Fibroblast of skin of left quadriceps (primary cell): ENCODE measurements at regions not wholly inside any gene's neighbourhood (a gene's known extent, or its start where the extent isn't known, plus 50 kb on each side); places are given as distances from the start of the nearest gene placed in this dataset.

Experiments used
- DNase-seq, 2 experiments: peaks; one replicate each; pipeline ENCODE4 v3.0.0-alpha.2; 2013; ENCODE audit warnings: low read depth in 2 of 2

DNA sequence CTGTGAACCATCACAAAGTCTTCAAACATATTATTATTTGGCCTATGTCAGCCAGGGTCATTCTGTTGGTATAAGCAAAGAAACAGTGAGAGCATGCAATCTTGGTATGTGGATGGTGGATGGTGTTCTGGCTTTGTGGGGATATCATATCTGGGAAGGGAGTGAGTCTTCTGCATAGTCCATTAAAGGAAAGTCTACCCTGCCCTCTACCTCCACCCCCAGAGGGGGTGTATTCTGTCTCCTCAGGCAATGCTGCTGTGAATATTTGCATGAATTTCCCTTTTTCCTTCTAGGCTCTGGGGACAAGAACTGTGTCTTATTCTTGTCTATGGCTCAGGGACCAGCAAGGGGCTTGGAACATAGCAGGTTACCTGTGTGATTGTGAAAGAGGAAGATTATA is 495.8 kb downstream of the PDCD6IP start:
- DNase-seq: no peak

DNA sequence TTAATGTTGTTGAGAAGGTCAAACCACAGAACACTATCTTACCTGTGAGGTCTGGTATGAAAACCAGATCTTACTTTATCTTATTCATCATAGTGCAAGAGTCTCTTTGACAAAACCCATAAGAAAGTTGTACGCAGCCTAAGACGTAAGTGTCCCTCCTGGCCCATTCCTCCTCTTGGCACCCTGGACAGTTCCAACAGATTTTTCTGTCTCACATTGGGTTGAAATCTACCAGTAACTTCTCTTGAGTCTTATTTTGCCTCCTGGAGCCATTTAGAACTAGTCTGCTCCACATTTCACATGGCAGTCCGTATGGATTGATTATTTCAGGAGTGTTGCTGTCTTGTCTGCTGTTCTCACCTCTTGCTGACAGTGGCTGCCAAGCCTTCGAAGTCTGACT is 498.4 kb downstream of the PDCD6IP start:
- DNase-seq: no peak

DNA sequence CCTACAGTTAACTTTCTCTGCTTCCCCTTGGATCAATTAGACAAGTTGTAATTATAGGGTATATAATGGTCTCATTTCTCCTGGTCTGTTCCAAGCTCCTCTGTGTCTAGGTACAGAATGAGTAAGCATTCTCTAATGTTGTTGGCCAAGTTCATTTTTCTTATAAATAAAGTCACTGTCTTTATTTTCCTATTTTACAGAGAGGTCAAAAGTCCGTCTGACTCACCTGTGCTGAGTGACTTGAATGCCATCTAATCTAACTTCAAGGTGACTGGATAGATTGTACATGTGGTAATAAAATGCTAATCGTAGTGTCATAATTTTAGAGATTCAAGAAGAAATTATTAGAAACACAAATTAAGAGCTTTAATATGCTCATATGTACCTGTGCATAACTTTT is 500.2 kb downstream of the PDCD6IP start:
- no peak for DNase-seq

DNA sequence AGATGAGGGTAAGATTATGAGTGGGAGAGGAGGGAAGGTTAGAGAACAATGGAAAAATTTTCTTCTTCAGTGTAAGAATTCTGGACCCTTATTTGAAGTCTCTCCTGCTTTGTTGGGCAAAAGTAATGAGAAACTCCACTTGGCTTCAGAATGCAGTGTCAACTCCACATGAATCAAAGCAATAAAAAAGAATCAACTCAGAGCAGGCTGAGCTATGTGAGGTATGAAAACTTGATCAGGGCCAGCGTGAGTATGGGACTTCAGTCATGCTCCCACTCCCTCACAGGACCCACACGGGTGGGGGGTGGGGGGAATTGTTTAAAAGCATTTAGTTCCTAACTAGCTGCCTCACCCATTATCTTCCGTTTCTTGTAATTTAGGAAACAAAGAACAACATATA is 502.2 kb downstream of the PDCD6IP start:
- DNase-seq: no peak

DNA sequence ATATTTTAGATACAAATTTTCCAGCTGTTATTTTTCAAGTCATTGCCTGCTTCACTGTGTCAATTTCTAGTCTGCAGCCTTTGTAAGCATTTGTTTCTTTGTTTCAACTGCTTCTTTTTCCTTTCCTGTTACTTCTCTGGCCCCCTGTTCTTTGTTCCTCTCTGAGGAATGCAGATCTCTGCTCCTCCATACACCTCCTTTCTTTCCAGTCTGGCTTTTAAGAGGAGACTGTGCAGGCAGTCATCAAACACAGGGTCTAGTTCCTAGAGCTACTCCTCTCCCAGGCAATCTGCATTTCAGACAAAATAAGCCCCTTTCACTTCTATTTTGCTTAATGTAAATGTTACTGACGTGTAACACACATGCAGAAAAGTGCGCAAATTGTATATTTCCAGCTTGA is 502.9 kb downstream of the PDCD6IP start:
- DNase-seq: no peak

DNA sequence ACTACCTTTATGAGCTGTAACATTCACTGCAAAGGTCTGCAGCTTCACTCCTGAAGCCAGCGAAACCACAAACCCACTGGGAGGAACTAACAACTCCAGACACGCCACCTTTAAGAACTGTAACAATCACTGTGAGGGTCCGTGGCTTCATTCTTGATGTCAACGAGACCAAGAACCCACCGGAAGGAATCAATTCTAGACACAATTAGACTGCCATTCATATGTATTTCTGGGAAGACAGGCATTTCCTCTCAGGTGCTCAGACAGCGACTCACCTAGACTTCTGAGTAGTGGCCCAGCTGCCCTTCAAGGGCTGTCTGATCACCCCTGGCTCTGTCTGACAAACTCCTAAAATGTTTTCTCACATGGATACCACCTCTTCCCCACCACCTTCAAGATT is 506.8 kb downstream of the PDCD6IP start:
- no peak for DNase-seq

DNA sequence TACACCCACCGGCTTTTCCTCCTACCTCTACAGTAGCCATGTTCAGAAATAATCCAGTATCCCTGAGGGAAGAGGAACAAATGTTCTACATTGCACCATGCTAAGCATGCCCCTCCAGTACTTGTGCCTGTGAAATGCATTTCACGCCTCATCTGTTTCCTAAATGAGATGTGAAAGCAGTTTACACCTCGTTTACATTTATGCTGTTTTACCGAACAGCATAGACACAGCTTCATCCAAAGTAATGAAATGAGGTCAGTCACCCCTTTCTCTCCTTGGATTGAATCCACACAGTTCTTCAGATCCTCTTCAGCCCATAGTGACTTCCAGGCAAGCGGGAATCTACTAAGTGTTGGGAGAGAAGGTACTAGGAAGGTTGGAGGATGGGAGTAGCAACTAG is 514.3 kb downstream of the PDCD6IP start:
- no peak for DNase-seq

DNA sequence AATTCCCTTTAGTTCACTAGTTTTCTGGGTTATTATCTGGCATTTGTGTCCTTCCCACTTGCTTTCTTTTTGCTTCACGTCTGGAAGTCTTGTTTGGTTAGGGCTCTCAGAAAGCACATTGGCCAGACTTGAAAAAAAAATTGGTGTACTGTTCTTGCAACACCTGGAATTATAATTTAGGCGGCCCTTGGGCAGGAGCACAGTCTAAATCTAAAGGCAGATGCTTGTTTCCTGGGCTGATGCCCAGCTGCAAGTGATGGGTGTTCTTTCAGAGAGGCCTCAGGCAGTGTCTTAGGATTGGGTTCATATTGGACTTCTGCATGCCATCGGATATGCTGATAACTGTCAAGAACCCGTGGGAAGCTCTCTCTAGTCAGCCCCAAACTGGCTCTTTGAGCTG is 521.5 kb downstream of the PDCD6IP start:
- no peak for DNase-seq

DNA sequence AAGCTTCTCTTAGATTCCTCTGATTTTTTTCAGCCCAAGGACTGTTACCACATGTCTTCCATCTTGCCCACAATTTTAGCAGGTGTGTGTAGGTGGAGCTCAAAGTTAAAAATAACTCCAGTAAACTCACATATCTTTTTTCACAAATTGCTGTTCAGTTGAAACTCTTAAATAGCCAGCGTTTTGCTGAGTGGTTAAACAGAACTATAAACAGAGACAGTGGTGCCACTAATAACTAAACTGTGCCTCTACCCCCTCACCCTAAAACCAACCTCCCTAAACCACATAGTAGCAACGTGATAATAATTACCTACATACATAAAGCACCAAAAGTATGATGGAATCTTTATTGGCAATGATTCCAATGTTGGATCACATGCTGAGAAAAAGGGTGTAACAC is 525.1 kb downstream of the PDCD6IP start:
- DNase-seq: no peak

DNA sequence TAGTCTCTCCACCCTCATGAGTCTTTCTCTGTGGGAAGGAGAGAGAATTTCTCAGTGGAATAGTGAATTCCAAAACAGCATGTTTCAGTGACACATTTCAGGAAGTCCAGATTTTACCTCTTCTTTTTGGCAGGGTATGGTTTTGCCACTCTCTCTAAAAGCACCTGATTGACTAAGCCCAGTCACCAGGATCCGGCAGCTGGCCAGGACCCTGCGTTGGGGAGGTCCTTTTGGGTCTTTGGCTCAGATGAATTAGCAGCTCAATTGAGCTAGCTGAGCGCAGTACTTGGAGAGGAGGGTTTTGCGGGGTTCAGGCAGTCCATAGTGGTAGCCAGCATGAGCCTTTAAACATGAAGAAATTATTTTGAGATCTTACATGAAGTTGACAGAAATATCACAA is 548.2 kb downstream of the PDCD6IP start:
- no peak for DNase-seq

DNA sequence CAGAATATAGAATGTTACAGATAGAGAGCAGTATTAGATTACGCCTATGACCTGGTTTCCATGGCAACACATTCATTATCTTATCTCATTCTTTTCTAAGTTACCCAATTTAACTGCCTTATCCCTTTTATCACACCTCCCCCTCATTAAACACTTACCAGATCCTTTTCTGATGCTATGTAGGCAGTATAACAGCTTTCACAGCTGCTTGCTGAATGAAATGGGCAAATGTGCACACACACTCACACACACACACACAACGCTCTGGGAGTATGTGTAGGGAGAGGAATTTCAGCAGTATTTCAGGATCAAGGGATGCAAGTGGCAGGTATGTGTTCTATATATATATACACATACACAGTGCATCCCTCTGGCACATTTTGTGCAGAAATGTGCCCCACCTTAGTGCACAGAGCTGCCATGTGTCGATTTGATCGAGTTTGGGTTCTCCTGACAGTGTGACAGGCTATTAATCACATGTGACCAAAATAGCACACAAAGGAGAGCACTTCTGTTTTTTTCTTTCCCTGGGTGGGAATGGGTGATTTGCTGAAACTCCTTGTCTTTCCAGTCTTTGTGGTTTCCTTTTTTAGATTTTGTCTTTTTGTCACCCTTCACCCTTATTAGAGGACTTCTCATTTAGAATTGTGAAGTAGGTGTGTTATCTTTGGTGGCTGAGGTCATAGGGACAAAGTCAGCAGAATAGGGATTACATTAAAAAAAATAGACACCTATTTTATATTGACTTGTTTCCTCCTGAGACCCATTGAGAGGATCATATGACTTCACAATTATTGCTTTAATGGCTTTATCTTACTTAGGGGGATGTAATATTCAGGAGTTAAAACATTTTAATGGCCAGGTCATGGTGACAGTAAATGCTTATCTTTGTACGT is 553.7 kb downstream of the PDCD6IP start:
- DNase-seq: no peak

DNA sequence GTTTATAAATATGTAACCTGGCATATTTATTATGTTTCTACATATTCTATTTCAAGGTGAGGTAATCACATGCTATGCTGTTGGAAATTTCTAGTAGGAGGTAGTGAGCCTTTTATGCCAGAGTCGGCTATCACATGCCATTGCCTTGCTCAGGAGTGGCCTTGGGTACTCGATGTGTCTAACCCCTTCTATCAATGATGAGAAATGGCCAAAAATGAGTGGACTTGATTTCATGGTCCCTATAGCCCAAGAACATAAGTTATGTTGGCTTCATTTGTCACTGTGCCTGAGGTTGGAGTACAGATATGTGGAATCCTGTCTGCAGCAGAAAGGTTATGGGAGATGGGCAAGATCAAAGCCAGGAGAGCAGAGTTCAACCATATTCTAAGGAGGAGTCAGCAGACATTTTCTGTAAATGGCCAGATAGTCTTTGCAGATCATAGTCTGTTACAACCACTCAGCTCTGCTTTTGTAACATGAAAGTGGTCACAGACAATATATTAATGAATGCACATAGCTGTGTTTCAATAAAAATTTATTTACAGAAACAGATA is 554.4 kb downstream of the PDCD6IP start:
- DNase-seq: no peak

DNA sequence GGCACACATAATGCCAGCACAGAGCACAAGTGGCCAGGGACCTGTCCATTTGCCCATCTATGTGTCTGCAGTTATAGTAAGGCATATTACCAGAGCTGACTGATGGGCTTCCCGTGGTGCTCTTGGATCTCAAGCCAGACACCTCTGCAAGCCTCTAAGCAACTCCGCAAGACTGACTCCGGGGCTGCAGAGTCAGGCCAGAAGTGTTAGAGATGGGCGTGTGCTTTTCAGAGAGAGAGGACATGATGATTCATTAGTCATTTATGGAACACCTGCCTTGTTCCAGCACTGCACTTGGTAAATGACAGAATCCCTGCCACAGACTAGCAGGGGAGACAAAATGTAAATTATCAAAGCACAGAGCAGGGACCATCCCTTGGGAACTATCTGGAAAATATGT is 559.0 kb downstream of the PDCD6IP start:
- DNase-seq: no peak

DNA sequence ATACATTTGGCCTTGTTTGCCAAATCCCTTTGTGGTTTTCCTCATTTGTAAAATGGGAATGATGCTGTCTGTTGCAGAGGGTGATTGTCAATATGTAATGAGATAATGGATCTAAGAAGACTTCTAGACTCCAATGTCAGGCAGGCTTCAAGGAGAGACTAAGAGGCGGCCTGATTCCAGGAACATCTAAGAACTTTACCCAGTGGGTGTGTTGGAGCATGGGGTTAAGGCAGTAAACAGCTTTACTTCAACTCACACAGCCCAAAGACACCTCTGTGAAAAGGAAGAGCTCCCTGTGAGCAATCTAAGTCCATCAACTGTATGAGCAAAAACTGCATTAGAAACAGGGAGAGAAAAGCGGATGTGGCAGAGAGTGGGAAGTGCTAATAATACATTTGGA is 560.6 kb downstream of the PDCD6IP start:
- no peak for DNase-seq

DNA sequence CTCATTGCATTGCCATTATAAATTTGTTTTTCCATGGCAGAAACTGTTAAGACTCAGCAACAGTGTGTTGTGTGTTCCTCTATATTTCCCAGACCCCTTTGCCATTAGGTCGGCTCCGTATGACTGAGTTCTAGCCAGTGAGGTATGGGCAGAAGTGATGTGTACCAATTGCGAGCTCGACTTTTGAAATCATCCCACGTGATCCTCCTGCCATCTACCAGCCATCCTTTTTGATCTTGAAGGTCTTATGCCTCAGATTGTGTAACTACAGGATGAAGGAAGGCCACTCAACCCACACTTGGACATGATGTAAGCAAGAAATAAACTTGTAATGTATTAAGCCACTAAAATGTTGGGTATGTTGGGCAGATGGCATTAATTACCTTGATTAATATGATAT is 562.3 kb downstream of the PDCD6IP start:
- peak in 1 of 2 experiments; percentile 1 for DNase-seq

DNA sequence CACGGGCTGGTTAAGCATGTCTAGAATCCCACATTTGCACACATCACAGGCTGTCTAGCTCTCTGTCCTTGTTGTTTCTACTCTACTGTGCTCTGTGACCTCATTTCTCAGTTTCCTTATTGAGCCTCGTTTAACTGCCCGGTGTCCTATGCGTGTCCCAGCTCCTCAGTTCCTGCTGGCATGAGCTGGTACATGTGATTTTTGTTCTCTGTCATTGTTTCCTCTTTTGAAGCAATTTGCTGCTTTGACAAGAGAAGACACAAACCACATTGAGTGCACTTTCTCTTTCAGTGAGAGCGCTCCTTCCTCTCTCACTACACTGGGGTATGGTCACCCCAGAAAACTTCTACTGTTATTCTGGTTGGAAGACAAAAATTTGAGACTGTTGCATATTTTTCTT is 563.5 kb downstream of the PDCD6IP start:
- no peak for DNase-seq

DNA sequence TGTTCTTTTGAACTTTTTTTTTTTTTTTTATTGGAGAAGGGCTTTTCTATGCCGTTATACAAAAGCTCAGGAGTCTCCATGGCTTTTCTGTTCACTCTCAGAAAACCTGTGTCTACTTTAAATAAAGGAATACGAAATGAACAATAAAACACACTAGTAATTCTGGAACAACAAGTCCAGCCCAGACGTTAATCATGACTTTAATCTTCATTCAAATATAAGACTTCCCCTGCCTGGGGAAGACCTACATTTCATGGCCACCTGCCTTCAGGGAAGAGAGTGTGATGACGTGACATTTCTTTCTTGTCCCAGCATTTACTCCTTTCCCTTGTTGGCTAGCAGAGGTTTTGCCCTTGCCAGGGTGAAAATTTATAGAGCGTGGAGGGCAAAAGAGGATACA is 564.5 kb downstream of the PDCD6IP start:
- no peak for DNase-seq

DNA sequence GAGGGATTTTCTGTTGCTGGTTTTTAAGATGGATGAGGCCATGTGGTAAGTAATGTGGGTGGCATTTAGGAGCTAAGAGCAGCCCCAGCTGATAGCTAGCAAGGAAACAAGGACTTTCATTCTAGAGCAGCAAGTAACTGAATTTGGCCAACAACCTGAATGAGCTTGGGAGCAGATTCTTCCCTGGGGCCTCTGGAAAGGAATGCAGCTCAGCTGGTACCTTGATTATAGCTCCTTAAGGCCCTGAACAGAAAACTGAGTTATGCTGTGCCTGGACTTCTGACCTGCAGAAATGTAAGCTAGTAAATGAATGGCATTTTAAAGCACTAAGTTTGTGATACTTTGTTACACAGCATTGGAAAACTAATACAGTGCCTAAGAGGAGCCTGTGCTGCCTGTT is 565.5 kb downstream of the PDCD6IP start:
- no peak for DNase-seq

DNA sequence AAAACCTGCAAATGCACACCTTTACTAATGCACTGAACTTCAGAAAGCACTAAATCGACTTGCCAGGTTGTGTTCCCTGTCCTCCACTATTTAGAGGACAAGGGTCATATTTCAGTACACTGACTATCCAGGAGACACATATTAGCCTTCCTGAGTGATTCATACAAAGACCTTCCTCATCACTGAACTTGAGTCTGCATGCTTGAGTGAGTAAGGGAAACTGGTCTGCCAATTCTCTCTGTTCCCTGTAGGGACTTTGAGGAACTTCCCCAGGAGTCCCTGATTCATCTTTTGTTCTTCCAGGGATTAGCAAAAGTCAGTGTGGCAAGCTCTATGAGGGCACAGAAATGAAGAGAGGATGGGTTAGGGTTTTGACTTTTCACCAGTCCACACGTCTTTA is 565.9 kb downstream of the PDCD6IP start:
- no peak for DNase-seq

DNA sequence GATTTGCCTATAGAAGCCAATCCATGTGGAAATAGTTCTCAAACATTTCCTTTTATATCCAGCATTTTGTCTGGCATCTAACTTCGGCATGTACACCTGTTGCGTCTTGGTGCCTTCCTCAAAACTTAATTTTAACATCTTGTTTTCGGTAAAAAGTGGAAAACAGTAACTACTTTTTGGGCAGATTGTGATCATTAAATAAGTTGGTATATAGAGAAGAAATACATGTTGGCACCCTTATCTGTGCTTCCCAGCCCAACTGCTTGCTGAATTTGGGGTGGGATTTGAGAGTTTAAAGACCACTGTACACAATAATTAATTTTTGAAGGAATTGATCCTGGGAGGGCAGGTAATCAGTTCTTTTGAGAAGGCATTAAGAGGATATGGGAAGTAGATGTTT is 566.8 kb downstream of the PDCD6IP start:
- DNase-seq: no peak

DNA sequence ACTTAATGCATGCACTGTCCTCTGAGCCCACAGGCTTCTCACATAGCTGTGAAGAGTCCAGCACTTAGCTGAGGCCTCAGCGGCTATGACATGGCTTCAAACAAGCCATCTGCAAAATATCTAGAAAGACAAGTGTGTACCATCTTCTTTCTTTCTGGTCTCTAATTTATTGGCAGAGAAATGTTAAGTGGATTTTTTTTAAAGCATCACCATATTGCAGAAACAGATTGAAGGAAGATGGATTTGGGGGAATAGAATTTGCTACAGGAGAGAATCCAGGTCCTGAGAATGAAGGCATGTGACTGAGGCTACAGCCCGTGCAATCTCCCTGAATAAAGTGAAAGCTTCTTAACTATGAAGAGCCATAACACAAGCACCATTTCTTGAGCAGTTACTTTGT is 567.3 kb downstream of the PDCD6IP start:
- DNase-seq: no peak

DNA sequence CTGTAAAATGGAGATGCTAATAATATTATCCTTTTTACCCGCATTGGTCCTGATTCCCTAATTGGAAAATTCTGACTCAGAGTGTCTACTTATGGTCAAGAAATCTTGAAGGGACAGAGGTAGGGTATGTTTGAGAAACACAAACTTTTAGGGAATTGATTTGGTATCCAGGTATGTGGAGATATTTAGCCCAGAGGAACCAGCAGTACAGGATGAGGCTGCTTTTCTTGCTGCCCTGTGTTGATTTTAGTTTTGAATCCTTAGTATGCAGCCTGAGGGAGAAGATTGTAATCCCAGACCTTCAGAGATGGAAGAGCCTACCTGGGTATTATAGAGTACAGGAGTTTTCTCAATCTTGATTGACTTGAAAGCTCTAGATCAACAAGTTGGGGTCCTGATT is 569.1 kb downstream of the PDCD6IP start:
- no peak for DNase-seq

DNA sequence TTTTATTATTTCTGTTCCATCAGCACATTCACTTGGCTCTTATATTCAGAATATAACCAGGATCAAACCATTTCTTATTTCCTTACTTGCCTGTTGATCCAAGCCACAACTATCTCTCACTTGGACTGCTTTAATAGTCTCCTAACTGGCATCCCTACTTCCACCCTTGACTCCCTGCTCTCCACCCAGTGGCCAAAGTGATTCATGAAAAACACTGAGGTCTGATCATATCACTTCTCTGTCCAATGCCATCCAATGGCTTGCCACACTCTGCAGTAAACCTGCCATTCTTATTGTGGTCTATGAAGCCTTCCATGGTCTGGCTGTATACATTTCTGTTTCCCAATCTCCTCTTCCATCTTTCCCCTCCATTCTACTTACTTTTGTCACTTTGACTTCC is 576.1 kb downstream of the PDCD6IP start:
- DNase-seq: no peak

DNA sequence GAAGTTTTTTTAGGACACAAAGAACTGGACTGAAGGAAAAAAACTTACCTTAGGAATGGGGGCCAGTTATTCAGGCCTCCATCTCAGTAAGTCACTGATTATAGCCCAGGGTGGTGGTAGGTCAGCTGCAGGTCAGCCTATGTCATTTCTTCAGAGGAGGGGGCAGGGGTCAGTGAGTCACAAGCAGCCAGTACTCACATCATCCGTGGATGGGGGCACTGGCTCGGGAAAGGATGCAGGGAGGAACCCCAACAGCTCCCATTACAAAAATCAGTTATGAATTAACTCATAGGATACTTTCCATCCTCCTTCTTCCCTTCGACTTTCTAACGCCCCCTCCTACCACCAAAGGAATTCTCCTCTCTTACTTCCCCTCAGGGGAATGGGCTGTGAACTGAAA is 578.3 kb downstream of the PDCD6IP start:
- DNase-seq: no peak
